ENCODE measurements at regions not wholly inside any gene's neighbourhood (a gene's known extent, or its start where the extent isn't known, plus 50 kb on each side); places are given as distances from the start of the nearest gene placed in this dataset.
"Not testable (repeated sequence)": the region's sequence is repeated elsewhere in the genome, so short reads cannot be mapped to it uniquely, and the experiment has no call there.

DNA sequence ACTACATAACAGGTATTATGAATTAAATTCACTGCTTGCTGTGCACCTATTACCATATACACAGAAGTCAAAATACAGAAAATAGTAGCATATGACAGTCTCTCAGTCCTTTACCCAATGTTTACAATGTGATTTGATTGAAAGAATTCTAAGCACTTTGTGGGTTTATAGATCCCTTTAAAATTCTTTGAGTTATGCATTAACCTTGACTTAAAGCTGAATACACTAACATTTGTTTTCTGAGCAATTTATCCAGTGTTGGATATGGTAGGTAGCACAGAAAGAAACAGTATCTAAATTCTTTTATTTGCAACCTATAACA lies 230.8 kb upstream of the DDI1 start:
- DNase-seq (ENCODE audit: low read depth): no peak

DNA sequence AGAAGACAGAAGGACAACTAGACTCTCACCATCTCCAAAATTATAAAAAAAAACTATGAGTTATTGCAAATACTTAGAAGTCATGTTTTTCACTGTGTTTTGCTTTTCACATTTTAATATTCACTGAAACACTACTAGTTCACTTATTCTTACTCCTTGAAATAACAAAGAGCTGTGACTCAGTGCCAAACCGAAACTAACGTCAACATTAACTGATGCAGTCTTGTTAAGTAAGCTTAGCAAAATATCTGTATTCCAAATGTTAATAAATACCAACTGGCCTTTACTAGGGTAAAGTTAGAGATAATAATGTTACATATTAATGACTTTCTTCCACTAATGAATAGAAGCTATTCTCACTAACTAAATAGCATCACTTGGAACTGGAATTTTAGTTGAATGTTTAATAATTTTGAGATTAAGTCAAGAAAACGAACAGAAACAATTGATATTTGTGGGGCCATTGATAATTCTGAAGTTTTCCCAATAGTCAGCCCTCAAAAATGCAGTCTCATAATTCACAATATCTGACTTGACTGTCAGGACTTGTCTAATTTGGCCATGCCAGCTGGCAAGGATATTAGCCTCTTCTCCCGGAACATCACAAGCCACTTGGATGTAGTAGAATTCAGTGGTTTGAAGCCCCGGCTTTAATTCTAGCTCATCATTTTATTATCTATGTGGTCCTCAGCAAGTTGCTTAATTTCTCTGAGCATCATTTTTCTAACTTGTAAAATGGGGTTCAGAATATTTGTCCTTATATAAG lies 230.1 kb upstream of the DDI1 start:
- DNase-seq (ENCODE audit: low read depth): no peak

DNA sequence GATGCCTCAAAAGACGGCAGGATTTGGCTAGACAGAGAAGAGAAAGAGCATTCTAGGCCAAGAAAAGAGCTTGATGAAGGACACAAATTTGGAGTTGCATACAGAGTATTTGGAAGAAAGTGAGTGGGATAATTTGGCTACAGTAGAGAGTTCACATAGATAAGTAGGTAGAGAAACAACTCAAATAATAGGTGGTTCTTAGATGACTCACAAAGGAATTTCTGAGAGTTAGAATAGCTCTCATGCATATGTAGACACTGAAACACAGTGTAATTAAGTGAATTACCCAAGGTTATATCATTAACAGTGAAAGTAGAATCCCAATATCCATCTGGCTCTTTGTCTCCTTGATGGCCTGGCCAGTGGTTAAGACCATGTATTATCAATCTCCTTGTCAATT lies 228.6 kb upstream of the DDI1 start:
- no peak for DNase-seq (ENCODE audit: low read depth)

DNA sequence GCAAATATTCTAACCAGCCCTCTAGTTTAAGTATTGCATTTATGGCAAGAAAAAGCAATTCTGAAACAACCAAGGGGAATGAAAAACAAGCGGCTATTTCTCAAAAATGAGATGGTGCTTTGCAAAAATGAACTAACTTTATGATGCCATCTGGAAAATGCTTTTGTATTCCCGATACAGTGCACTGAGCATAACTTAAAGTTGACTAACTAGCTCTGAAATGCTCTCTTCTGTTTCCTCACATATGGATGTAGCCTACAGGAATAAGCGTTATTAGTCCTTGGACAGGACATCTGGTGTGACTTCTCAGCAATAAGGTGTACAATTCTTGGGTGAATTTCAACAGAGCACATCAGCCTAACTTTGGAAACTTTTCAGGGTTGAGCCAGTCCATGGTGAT lies 228.2 kb upstream of the DDI1 start:
- DNase-seq (ENCODE audit: low read depth): no peak

DNA sequence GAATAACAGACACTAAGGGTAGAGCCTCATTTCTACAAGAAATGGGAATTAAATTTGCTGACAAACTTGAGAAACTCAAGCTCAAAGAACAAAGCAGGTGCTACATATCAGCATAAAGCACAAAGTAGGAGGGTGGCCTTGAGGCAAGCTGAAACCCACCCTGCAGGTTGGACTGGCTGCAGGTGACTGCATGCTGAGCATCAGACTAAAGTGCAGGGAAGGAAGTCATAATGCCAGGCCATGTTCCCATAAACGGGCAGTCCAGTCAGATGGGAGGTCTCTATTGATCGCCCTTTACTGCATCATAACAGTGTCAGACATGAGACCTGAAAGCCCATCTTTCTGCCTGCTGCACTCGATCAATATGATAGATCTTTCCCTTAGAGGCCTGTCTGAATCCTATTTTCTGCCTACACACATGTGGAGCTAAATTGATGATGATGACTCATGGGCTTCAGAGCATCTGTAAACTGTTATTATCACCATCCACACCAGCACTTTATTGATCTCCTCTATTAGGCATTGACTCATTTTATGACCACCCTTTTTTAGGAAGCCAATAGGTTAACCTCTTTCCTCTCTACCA lies 224.5 kb upstream of the DDI1 start:
- no peak for DNase-seq (ENCODE audit: low read depth)

DNA sequence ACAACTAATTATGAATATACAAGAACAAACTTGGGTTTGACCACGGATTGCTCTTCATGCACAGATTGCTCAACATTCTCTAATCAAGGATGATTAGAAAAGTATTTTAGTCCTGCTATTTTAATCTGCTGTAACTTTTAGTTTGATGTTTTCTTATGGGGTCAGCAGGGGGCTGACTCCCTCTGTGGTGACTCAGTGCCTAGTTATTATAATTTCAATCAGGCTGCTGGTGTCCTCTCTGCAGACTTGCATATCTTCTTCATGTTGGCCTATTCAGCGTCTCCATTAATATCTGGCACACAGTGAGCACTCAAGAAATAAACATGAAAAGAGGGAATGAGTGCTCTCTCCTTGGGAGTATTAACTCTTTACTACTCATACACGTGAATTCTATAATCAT lies 223.8 kb upstream of the DDI1 start:
- no peak for DNase-seq (ENCODE audit: low read depth)

DNA sequence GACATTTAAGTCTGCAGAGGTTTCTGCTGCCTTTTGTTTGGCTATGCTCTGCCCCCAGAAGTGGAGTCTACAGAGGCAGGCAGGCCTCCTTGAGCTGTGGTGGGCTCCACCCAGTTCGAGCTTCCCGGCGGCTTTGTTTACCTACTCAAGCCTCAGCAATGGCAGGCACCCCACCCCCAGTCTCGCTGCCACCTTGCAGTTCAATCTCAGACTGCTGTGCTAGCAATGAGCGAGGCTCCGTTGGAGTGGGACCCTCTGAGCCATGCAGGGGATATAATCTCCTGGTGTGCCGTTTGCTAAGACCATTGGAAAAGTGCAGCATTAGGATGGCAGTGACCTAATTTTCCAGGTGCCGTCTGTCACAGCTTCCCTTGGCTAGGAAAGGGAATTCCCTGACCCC lies 216.1 kb upstream of the DDI1 start:
- DNase-seq (ENCODE audit: low read depth): not testable (repeated sequence)

DNA sequence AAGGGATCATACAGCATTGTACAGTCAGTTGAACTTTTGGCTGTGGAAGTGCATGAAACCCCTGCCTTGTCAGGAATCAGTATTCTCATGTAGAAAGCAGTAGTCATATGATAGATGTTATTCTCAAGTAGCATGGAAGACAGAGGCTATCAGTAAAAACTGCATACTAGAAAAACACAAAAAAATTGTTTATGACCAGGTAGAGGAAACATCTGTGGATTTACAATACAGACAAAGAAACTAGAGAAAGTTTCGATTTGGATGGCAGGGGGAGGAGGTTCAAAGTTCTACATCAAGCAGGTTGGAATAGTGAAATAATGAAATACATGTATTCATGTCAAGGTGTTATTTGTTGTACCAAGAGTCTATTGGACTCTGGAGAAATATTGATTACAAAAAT lies 212.3 kb upstream of the DDI1 start:
- DNase-seq (ENCODE audit: low read depth): no peak

DNA sequence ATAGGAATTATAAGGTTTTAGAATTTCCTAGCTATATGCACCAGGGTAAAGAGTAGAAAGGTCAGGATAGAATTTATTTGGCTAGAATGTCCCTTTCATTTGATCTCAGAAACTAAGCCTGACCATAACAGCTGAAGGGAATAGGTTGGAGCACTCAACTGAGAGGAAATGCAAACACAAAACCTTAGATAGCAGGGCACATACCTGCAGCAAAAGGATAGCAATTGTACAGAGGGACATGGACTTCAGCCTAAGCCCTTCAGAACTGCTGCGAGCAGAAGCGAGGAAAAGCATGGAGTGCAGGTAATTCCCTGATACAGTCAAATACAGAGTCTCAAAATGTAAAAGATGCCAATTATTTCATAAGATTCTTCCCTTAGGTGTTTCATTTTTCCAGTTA lies 211.0 kb upstream of the DDI1 start:
- no peak for DNase-seq (ENCODE audit: low read depth)

DNA sequence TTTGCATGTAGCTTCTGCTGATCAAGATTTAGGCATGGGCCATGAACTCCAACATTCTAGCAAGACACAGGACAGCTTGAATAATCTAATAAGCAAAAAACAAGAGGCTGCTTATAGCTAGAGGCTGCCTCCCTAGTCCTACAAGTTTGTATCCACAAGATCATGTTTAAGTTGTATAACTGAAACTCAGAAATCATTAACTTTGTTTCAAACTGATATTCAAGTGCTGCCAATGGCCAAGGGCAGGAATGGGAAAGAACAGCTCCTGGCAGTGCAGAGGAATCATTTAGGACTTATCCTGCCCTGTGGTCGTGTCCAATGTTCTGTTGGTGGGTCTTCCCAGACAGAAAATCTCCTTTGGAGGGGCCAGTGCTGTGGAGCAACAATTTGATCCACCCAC lies 209.6 kb upstream of the DDI1 start:
- no peak for DNase-seq (ENCODE audit: low read depth)

DNA sequence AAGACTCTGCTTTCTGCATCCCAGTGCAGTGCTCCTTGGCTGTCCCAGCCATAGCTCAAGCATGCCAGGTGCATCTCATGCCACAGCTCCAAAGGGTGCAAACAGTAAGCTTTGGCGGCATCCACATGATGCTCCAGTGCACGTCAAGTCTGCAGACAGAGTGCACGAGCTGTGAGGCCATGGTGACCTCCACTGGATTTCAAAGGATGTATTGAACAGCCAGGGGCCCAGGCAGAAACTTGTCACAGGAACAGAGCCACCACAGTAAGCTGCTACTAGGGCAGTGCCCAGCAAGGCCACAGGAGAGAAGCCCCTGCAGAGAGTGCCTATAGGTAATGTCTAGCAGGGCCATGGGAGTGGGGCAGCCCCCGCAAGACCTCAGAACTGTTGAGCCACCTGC lies 206.8 kb upstream of the DDI1 start:
- no peak for DNase-seq (ENCODE audit: low read depth)

DNA sequence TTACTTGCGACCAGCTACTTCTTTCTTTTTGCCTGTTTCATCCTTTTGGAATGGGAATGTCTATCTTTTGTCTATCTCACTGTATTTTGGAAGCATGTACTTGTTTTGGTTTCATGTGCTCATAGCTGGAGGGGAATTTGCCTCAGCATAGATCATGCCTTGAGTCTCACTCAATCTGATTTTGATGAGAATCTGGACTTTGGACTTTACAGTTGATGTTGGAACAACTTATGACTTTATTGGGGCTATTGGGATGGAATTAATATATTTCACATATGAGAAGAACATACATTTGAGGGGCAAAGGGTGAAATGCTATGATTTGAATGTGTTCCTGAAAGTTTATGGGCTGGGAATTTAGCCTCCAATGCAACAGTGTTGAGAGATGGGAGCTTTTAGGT lies 206.2 kb upstream of the DDI1 start:
- no peak for DNase-seq (ENCODE audit: low read depth)

DNA sequence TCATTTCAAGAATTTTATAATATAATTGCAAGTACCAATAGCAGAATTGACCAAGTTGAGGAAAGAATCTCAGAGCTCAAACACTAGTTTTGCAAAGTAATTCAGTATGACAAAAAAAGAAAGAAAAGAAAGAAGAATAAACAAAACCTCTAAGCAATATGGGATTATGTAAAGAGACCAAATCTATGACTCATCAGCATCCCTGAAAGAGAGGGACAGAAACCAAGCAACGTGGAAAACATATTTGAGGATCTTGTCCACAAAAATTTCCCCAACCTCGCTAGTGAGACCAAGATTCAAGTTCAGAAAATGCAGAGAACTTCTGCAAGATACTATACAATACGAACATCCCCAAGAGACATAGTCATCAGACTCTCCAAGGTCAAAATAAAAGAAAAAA lies 203.7 kb upstream of the DDI1 start:
- DNase-seq (ENCODE audit: low read depth): no peak

DNA sequence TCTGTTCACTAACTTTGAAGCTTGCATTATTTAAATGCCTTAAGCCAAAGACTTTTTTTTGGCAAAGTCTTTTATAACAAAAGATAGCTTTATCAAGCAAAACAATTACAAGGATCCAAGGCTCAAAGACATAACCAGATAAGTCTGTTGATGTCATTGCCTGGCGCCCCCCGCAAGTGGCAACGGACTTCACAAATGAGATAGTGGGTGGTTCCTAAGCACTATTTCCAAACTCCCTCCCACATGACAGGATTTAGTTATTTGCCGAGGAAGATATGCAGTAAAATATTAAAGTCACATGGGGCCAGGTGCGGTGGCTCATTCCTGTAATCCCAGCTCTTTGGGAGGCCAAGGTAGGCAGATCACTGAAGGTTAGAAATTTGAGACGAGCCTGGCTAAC lies 194.2 kb upstream of the DDI1 start:
- DNase-seq (ENCODE audit: low read depth): no peak

DNA sequence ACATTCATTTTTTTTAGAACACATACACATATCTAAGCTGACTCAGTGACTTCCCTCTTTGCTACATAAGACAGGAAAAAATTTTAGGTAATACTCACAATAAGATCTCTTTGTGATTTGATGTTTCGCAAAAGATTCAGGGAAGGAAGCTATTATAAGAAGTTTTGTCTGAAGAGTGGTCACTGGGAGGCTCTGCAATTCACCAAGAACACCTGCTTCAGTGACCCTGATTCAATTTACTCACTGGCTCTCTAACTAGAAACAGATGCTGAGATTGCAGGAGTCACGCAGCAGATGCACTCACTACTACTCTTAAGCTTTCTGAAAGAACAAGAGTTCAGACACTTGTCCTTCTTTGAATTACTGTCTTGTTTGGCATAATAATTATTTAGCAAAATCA lies 193.6 kb upstream of the DDI1 start:
- DNase-seq (ENCODE audit: low read depth): no peak

DNA sequence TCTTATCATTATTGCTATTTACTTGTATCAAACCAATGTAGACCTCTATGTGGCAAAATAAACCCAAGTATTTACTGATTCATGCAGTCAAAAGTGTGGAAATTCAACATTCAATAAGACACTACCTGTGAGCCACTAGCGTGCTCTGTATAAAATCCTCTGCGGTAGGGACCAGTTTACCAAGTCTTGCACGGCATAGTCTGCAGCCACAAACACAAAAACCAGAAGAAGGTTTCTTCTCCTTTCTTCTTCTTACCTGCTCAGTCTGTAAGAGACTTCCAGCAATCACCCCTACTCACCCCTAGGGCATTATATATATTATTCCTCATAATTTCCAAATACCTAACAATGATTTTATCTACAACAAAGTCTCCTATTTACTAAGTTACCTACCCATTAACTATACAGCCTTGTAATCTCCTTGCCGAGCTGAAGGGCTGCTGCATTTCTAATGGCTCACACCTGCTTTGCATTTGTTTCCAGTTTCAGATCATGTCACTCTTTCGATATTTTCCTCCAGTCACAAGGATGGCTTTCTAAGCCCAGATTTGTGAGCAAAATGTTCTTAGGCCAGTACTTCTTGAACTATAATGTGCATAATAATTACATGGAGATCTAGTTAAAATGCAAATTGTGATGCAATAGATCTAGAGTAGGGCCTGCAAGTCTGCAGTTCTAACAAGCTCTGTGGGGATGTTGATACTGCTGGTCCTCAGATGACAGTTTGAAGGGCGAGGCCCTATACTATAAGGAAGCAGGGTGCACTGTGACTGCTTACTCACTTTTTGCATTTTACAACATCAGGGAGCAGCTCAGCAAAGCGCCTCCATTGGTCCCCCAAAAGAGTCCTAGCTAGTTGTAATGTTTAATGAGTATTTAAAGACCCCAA lies 191.9 kb upstream of the DDI1 start:
- no peak for DNase-seq (ENCODE audit: low read depth)

DNA sequence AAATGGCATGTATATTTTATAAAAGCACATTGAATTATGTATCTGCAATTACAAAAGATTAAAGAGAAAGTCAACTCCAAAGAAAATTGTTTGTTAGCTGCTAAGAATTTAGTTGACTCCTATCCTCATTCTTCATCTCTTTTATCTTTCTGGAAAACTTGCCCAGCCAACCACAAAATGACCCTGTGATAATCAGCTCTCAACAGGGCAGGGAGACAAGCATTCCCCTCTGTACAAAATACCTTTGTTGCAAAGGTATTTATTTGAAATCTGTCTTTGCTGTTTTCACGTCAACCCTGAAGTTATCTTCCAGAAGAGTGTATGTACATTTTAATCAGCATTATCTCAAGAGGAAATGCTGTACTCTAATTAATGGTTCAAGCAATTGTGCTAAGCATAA lies 191.1 kb upstream of the DDI1 start:
- no peak for DNase-seq (ENCODE audit: low read depth)

DNA sequence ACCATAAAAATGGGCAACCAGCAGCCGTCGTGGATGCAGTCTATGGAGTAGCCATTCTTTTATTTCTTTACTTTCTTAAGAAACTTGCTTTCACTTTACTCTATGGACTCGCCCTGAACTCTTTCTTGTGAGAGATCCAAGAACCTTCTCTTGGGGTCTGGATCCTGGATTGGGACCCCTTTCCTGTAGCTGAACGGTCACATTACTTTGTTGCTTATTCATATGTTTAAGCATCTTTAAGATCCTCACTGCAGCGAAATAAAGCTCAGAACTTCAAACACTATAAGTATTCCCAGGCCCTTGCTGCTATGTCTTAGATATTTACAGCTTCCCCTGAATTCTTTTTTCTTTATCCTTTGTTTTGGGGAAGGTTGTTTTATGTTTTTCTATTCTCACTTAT lies 187.8 kb upstream of the DDI1 start:
- DNase-seq (ENCODE audit: low read depth): no peak

DNA sequence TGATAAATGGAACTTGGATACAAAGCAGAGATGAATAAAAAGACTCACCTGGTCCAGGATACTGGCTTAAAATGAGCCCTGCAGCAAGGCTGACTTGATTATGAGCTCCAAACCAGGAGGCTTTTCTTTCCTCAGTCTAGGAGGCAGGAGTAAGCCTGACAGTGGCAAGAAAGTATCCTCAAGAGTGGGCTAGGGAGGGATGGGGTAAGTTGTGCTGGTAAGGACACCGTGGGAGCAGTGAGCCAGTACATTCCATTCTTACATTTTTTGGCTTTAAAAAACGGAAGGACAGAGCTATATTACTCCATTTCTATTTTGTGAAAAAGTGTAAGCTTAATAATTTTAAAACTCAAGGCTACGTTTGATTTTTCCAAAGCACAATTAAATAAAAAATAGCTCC lies 187.1 kb upstream of the DDI1 start:
- no peak for DNase-seq (ENCODE audit: low read depth)

DNA sequence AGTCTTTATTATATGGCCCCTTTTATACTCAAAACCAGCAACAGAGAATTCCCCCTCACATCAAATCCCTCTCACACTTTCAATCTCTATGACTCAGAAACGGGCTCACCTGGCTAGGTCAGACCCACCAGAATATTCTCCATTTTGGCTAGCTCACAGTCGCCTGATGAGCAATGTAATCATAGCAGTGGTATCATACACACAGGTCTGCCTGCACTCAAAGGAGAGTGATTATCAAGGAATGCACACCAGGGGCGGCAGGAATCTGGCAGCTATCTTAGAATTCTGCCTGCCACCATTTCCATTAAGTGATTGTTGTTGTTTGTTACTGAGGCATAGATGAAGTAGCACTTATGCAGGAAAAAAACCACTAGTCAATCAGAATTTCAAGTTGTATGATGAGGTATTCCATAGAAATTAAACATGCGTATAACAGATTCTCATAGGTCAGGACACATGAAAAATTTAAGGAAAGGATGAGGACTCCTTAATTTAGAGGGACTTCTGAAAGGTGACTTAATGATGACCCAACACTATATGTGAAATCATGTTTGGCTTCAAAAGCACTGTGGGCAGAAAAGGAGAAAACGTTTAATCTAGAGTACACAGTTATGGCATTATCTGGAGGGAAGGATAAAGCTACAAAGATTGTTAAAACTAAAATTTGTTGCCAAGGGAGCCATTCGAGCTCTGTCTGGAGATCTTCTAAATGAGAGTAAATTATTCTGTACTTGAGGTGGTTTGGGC lies 185.8 kb upstream of the DDI1 start:
- no peak for DNase-seq (ENCODE audit: low read depth)

DNA sequence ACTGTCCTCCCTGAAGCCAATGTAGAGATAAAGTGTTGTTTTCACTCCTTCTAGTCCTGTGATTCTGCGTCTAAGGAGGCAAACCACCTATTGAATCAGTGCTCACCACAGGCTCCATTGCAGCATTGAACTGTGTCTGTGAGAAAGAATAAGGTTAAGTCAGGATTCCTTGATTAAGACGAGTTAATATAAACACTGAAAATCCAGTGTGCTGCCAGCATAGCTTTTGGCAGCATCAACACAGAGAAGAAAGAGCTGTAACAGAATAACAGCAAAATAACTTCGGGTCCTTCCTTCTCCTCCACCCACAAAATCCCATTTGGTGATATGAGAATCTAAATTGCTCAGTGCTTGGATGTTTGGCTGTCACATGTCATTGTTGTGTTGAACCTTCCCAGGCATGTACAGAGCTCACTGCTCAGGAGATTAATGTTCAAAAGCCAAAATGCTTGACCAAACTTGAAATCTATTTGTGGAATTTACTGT lies 185.2 kb upstream of the DDI1 start:
- DNase-seq (ENCODE audit: low read depth): no peak

Data from T follicular helper cell (primary cell).